ENCODE measurements at regions not wholly inside any gene's neighbourhood (a gene's known extent, or its start where the extent isn't known, plus 50 kb on each side); places are given as distances from the start of the nearest gene placed in this dataset.

GRCh38 chr2:38215993-38216392 lies 140.0 kb upstream of the CYP1B1 start:
- no peak for TF ChIP-seq CTCF (IDR thresholded peaks at IDR 0.05; ENCODE audit: poor library complexity)
- no peak for TF ChIP-seq EZH2 (IDR thresholded peaks at IDR 0.05; ENCODE audit: borderline replicate concordance)
- TF ChIP-seq EZH2phosphoT487 (IDR thresholded peaks at IDR 0.05; ENCODE audit: low read depth, severe bottlenecking, unreplicated experiment) = no peak
